IPS DF 6.9 (cell line): ENCODE measurements at regions not wholly inside any gene's neighbourhood (a gene's known extent, or its start where the extent isn't known, plus 50 kb on each side); places are given as distances from the start of the nearest gene placed in this dataset.

Experiments used
- DNase-seq: peaks from one replicate; pipeline ENCODE4 v3.0.0-alpha.2; 2013; ENCODE audit warnings: low read depth, low spot score
- H3K27ac ChIP-seq: one replicate; pipeline ENCODE4 v1.5.1; 2013; ENCODE audit warnings: low read length, control low read depth
- H3K27me3 ChIP-seq: 2 replicates; pipeline ENCODE4 v1.6.1; 2013; ENCODE audit warnings: mild to moderate bottlenecking, low read length; ENCODE audit not compliant: control insufficient read depth, insufficient read depth
- H3K36me3 ChIP-seq: 2 replicates; pipeline ENCODE4 v1.6.1; 2013; ENCODE audit warnings: low read length; ENCODE audit not compliant: control insufficient read depth, insufficient read depth
- H3K4me1 ChIP-seq: 2 replicates; pipeline ENCODE4 v1.6.1; 2013; ENCODE audit warnings: low read length; ENCODE audit not compliant: control insufficient read depth, insufficient read depth
- H3K4me3 ChIP-seq: 2 replicates; pipeline ENCODE4 v1.5.1; 2013; ENCODE audit warnings: mild to moderate bottlenecking, low read length
- H3K9me3 ChIP-seq: 2 replicates; pipeline ENCODE4 v1.6.1; 2013; ENCODE audit warnings: low read length, inconsistent platforms; ENCODE audit not compliant: control insufficient read depth, insufficient read depth
- WGBS: extraction: QIAGEN DNeasy Blood & Tissue Kit; methylation state at CpG from one replicate; pipeline ENCODE4 v1.1.7; 2013; ENCODE audit warnings: mixed read lengths, missing lambda C conversion rate; ENCODE audit not compliant: insufficient read length, insufficient coverage; 5-methylcytosine and 5-hydroxymethylcytosine counted together

DNA sequence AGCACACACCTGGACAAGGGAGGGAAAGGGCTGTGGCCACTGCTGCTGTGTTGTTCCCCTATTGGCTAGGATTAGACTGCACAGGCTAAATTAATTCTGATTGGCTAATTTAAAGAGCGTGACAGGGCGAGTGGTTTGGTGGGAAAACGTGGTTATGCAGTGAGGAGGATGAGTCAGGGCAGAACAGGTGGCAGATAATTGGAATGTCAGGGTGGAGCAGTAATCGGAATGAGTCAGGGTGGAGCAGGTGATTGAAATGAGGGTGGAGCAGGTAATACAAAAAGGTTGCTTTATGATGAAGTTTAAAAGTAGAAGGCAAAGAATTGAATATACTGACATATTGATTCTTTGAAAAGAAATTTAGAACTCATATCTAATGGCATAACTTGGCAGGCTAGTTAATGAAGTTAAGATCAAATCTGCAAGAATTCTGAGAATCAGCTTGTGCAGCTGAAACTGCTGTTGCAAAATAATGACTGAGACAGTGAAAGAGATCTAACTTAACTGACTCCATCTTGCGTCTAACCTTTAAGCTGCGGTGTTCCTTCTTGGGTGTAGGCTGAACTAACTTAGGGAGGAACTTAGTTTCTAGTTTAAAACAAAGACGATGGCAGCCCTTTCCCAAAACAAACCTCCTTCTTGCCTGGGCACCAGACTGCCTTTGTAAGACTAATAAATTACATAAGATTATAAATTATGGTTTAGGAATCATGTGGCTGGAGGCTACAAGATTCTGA is 174.3 kb downstream of the UTP18 start:
- H3K9me3 ChIP-seq = no peaks in the 10 kb centered on the region
- no peaks in the 10 kb centered on the region for H3K36me3 ChIP-seq
- 100% methylated on average over 3 of the region's 7 CpGs for whole genome bisulfite sequencing
- no peaks in the 10 kb centered on the region for H3K4me1 ChIP-seq
- no peak overlapping the region for H3K27ac ChIP-seq
- no peaks in the 10 kb centered on the region for H3K27me3 ChIP-seq
- DNase-seq = no peak
- H3K4me3 ChIP-seq = no peak overlapping the region

DNA sequence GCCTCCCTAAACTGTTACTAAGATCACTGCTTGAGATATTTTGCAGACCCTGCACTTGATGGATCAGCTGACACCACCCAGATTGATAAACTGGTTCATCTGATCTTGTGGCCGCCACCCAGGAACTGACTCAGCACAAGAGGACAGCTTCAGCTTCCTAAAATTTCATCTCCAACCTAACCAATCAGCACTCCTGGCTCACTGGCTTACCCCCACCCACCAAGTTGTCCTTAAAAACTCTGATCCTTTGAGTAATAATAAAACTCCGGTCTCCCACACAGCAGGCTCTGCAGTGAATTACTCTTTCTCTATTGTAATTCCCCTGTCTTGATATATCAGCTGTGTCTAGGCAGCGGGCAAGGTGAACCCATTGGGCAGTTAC is 174.8 kb downstream of the UTP18 start:
- H3K4me1 ChIP-seq = no peaks in the 10 kb centered on the region
- H3K36me3 ChIP-seq = no peaks in the 10 kb centered on the region

GRCh38 chr17:51435641-51436091 is 175.3 kb downstream of the UTP18 start:
- no peak overlapping the region for H3K27ac ChIP-seq
- no peaks in the 10 kb centered on the region for H3K36me3 ChIP-seq
- peak; percentile 33 for DNase-seq
- no peaks in the 10 kb centered on the region for H3K27me3 ChIP-seq
- H3K4me3 ChIP-seq = no peak overlapping the region
- H3K4me1 ChIP-seq = no peaks in the 10 kb centered on the region
- H3K9me3 ChIP-seq = no peaks in the 10 kb centered on the region
- whole genome bisulfite sequencing = no CpG with 5 or more reads among the region's 5 CpGs

More for the DNA sequence above, 174.8 kb downstream of the UTP18 start:
- DNase-seq = no peak
- no peaks in the 10 kb centered on the region for H3K9me3 ChIP-seq
- no peaks in the 10 kb centered on the region for H3K27me3 ChIP-seq
- WGBS = no CpG with 5 or more reads among the region's 3 CpGs
- H3K27ac ChIP-seq = no peak overlapping the region
- H3K4me3 ChIP-seq = no peak overlapping the region

DNA sequence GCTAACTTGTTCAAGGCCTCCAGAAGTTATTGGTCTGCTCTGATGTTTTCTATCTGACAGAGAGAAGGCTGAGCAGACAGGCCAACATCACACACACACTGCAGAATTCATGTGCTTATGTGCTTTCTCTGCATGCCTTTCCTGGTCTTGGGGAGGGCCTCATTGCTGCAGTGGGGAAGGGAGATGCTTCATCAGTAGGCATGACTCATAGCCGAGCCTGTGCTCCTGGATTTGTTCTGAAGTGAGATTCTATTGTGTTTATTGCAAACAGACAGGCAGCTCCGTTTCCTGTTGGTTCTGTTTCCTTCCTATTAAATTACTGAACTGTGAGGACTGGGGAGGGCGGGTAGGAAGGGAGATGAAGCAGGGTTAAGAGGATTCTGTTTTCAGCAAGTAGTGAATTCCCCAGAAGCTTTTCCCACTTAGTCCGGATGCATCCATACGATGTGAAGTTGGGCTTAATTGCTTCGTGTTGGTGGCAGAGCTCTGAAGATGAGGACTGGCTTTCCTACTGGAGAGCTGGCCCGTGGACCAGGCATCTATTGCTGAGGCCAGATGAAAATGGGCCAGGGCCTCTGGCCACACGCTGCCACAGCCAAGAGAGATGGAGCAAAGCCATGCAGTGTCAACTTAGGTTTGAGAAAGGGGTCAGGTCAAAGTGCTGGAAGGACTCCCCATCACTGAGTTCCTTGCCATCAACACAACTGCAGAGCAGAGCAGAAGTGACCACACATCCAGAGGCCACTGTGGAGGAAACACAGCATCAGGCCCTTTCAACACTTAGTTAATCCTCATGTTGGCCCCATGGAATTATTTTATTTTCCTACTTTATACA is 179.3 kb downstream of the UTP18 start:
- no peak for DNase-seq
- no peaks in the 10 kb centered on the region for H3K27me3 ChIP-seq
- H3K4me3 ChIP-seq = no peak overlapping the region
- no peak overlapping the region for H3K27ac ChIP-seq
- no peaks in the 10 kb centered on the region for H3K36me3 ChIP-seq
- H3K9me3 ChIP-seq = no peaks in the 10 kb centered on the region
- no peaks in the 10 kb centered on the region for H3K4me1 ChIP-seq
- no CpG with 5 or more reads among the region's 8 CpGs for WGBS

DNA sequence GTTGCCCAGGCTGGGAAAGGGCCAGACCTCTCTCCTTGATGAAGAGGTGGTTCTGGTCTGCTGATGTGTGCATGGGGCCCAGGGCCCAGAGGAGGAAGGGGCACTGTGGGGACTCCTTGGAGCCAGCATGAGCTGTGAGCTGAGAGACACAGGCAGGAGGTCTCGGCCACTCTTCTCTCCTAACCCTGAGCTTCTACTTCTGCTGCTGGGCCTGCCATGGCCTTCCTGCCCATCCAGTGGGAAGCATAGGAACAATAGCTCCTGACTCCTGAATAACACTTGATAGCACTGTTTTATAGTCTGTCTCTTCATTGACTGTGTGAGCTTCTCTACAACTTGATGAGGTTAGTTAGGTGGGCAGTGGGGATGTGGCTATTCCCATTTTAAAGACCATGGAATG is 181.1 kb downstream of the UTP18 start:
- WGBS = no CpG with 5 or more reads among the region's 1 CpG
- Histone ChIP-seq H3K4me3 (no peak overlapping the region), H3K27ac (no peak overlapping the region), H3K27me3 (no peaks in the 10 kb centered on the region), H3K9me3 (no peaks in the 10 kb centered on the region), H3K36me3 (no peaks in the 10 kb centered on the region), H3K4me1 (no peaks in the 10 kb centered on the region)
- DNase-seq = no peak

DNA sequence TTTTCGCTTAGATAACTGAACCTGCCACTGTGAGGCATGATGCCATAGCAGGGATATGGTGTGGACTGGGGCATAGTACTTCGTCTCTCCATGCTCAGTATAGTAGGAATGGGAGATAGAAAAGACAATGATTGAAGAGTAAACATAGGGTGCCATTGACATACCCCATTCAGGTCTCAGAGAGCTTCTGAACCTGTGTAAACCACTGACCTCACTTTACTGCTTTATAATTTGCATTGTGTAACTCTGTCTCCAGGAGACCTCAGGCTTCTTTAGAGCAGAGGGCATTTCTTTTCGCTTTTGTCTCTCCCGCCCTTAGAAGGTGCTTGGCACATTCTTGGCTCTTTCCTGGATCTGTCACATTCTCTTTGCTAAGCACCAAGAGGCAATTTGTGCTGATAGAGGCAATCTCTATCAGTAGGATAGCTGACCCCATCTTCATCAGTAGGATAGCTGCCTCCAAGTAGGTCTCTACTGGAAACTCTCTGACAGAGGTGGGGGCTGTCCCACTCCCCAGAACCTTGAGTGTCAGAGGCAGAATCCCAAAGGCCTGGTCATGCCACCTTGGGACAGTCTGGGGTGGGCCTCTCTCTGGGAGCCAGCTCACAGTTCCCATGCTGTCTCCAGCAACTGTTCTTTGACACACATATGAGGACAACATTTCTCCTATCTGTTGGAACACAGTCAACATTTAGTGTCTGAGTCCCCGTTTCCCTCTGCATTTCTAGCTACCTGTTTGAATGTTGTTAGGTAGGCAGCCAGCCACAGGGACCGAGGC is 181.9 kb downstream of the UTP18 start:
- Histone ChIP-seq H3K4me1 (no peaks in the 10 kb centered on the region), H3K27ac (no peak overlapping the region), H3K4me3 (no peak overlapping the region), H3K27me3 (no peaks in the 10 kb centered on the region), H3K36me3 (no peaks in the 10 kb centered on the region), H3K9me3 (no peaks in the 10 kb centered on the region)
- no CpG with 5 or more reads among the region's 6 CpGs for WGBS
- DNase-seq = no peak

GRCh38 chr17:51443646-51444045 is 183.3 kb downstream of the UTP18 start:
- no peaks in the 10 kb centered on the region for H3K27me3 ChIP-seq
- H3K27ac ChIP-seq = no peak overlapping the region
- no CpG with 5 or more reads among the region's 3 CpGs for WGBS
- DNase-seq = no peak
- no peaks in the 10 kb centered on the region for H3K36me3 ChIP-seq
- no peaks in the 10 kb centered on the region for H3K4me1 ChIP-seq
- H3K9me3 ChIP-seq = no peaks in the 10 kb centered on the region
- no peak overlapping the region for H3K4me3 ChIP-seq

- no peak for DNase-seq
- Histone ChIP-seq H3K4me1 (no peaks in the 10 kb centered on the region), H3K4me3 (no peak overlapping the region), H3K27ac (no peak overlapping the region), H3K36me3 (no peaks in the 10 kb centered on the region), H3K9me3 (no peaks in the 10 kb centered on the region), H3K27me3 (no peaks in the 10 kb centered on the region)
- no CpG with 5 or more reads among the region's 4 CpGs for WGBS
Observed at GRCh38 chr17:51445946-51446345, 185.6 kb downstream of the UTP18 start.

DNA sequence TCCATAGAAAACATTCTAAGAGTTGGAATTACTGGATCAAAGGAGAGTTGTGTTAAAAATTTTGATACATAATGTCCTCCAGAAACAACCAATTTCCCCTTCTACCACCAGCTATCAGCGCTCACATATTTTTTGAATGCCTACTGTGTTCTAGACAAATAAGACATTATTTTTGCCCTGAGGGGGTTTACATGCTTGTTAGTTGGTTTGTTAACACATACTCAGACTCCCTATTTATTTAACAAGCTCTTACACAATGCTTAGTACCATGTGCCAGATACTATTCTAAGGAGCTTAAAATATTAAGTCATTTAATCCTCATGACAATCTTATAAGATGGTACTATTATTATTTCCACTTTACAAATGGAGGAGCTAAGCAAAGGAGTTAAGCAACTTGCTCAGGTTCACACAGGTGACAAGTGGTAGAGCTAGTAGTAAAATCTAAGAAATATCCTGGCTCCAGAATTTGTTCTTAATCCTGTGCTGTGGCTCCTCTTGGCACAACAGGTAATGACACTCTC is 194.2 kb downstream of the UTP18 start:
- Histone ChIP-seq H3K27ac (no peak overlapping the region), H3K9me3 (no peaks in the 10 kb centered on the region), H3K27me3 (no peaks in the 10 kb centered on the region), H3K4me1 (no peaks in the 10 kb centered on the region), H3K36me3 (no peaks in the 10 kb centered on the region), H3K4me3 (no peak overlapping the region)
- no CpG with 5 or more reads among the region's 1 CpG for WGBS
- no peak for DNase-seq

DNA sequence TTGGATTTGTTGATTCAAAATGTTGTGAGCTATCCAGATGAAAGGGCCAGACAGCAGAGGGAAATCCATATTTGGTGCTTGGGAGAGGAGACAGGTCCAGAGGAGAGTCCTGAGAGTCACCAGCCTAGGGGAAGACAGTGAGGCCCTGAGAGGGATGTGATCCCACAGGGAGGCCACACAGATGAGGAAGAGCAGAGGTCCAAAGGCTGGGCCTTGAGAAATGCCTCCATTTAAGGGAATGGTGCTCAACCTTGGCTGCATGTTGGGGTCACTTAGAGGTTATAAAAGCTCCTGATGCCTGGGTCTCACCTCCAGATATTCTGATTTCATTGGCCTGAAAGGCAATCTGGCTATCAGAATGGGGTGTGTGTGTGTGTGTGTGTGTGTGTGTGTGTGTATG is 194.9 kb downstream of the UTP18 start:
- H3K27me3 ChIP-seq = no peaks in the 10 kb centered on the region
- H3K9me3 ChIP-seq = no peaks in the 10 kb centered on the region
- H3K36me3 ChIP-seq = no peaks in the 10 kb centered on the region
- H3K4me1 ChIP-seq = no peaks in the 10 kb centered on the region
- no peak for DNase-seq
- no peak overlapping the region for H3K27ac ChIP-seq
- no peak overlapping the region for H3K4me3 ChIP-seq
